HEK293 (cell line): ENCODE measurements at regions not wholly inside any gene's neighbourhood (a gene's known extent, or its start where the extent isn't known, plus 50 kb on each side); places are given as distances from the start of the nearest gene placed in this dataset.

Source experiments
- CTCF ChIP-seq: fragments of 450-650 bp; formaldehyde crosslinking; IDR thresholded peaks from 2 replicates; pipeline ENCODE4 v1.5.1; 2016; ENCODE audit warnings: missing biosample characterization, missing genetic modification characterization
- KLF1 ChIP-seq: fragments of 450-650 bp; formaldehyde crosslinking; IDR thresholded peaks from 2 replicates; pipeline ENCODE4 v1.5.1; 2016; ENCODE audit warnings: missing biosample characterization, missing genetic modification characterization
- RBAK ChIP-seq: fragments of 450-650 bp; formaldehyde crosslinking; IDR thresholded peaks from 2 replicates; pipeline ENCODE4 v1.5.1; 2016; ENCODE audit warnings: missing biosample characterization, missing genetic modification characterization
- SALL2 ChIP-seq: fragments of 450-650 bp; formaldehyde crosslinking; IDR thresholded peaks from 2 replicates; pipeline ENCODE4 v1.5.0; 2017; ENCODE audit warnings: missing biosample characterization, mild to moderate bottlenecking, missing genetic modification characterization, borderline replicate concordance
- ZNF16 ChIP-seq: fragments of 450-650 bp; formaldehyde crosslinking; IDR thresholded peaks from 2 replicates; pipeline ENCODE4 v1.5.1; 2016; ENCODE audit warnings: low read depth, missing biosample characterization, missing genetic modification characterization
- ZNF350 ChIP-seq: fragments of 450-650 bp; formaldehyde crosslinking; IDR thresholded peaks from 2 replicates; pipeline ENCODE4 v1.5.0; 2017; ENCODE audit warnings: missing biosample characterization, mild to moderate bottlenecking, missing genetic modification characterization
- ZNF585B ChIP-seq: fragments of 450-650 bp; formaldehyde crosslinking; IDR thresholded peaks from 2 replicates; pipeline ENCODE4 v1.5.1; 2016; ENCODE audit warnings: missing biosample characterization, missing genetic modification characterization
- ZNF776 ChIP-seq: fragments of 450-650 bp; formaldehyde crosslinking; IDR thresholded peaks from 2 replicates; pipeline ENCODE4 v1.5.0; 2017; ENCODE audit warnings: missing biosample characterization, missing genetic modification characterization, borderline replicate concordance
- ZNF830 ChIP-seq: fragments of 450-650 bp; IDR thresholded peaks from 2 replicates; pipeline ENCODE4 v1.5.0; 2018; ENCODE audit warnings: missing biosample characterization, missing genetic modification characterization, low read depth, mild to moderate bottlenecking, moderate library complexity
- ZNF837 ChIP-seq: fragments of 450-650 bp; formaldehyde crosslinking; IDR thresholded peaks from 2 replicates; pipeline ENCODE4 v1.5.1; 2016; ENCODE audit warnings: missing biosample characterization, missing genetic modification characterization
- ZSCAN30 ChIP-seq: fragments of 450-650 bp; IDR thresholded peaks from 2 replicates; pipeline ENCODE4 v1.5.1; 2018; ENCODE audit warnings: missing biosample characterization, mild to moderate bottlenecking, missing genetic modification characterization, moderate library complexity
- TF ChIP-seq, protein P1 (sequence below): fragments of 450-650 bp; formaldehyde crosslinking; IDR thresholded peaks from 2 replicates; pipeline ENCODE4 v1.5.1; 2017; ENCODE audit warnings: missing biosample characterization, missing genetic modification characterization
- TF ChIP-seq, protein P2 (sequence below): fragments of 450-650 bp; formaldehyde crosslinking; IDR thresholded peaks from 2 replicates; pipeline ENCODE4 v1.5.1; 2016; ENCODE audit warnings: missing biosample characterization, missing genetic modification characterization

DNA sequence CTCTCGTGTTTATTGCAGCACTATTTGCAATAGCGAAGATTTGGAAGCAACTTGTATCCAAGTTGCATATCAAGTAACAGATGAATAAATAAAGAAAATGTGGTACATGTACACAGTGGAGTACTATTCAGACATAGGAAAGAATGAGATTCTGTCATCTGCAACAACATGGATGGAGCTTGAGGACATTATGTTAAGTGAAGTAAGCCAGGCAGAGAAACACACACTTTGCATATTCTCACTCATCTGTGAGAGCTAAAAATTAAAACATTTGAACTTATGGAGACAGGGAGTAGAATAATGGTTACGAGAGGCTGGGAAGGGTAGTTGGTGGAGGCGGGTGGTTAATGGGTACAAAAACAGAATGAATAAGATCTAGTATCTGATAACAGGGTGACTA lies 56.3 kb downstream of the COX7C start:
- TF ChIP-seq CTCF (tag by site-specific recombination) (no peak), ZNF16 (tag by site-specific recombination) (no peak), RBAK (tag by site-specific recombination) (no peak), ZNF350 (tag by site-specific recombination) (no peak), SALL2 (tag by site-specific recombination) (no peak), ZNF585B (no peak), ZNF837 (tag by site-specific recombination) (no peak), ZNF830 (no peak), KLF1 (tag by site-specific recombination) (no peak), ZSCAN30 (tag by site-specific recombination) (no peak), ZNF776 (tag by site-specific recombination) (no peak)
- TF ChIP-seq, protein P1, sequence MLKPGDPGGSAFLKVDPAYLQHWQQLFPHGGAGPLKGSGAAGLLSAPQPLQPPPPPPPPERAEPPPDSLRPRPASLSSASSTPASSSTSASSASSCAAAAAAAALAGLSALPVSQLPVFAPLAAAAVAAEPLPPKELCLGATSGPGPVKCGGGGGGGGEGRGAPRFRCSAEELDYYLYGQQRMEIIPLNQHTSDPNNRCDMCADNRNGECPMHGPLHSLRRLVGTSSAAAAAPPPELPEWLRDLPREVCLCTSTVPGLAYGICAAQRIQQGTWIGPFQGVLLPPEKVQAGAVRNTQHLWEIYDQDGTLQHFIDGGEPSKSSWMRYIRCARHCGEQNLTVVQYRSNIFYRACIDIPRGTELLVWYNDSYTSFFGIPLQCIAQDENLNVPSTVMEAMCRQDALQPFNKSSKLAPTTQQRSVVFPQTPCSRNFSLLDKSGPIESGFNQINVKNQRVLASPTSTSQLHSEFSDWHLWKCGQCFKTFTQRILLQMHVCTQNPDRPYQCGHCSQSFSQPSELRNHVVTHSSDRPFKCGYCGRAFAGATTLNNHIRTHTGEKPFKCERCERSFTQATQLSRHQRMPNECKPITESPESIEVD = no peak
- TF ChIP-seq, protein P2, sequence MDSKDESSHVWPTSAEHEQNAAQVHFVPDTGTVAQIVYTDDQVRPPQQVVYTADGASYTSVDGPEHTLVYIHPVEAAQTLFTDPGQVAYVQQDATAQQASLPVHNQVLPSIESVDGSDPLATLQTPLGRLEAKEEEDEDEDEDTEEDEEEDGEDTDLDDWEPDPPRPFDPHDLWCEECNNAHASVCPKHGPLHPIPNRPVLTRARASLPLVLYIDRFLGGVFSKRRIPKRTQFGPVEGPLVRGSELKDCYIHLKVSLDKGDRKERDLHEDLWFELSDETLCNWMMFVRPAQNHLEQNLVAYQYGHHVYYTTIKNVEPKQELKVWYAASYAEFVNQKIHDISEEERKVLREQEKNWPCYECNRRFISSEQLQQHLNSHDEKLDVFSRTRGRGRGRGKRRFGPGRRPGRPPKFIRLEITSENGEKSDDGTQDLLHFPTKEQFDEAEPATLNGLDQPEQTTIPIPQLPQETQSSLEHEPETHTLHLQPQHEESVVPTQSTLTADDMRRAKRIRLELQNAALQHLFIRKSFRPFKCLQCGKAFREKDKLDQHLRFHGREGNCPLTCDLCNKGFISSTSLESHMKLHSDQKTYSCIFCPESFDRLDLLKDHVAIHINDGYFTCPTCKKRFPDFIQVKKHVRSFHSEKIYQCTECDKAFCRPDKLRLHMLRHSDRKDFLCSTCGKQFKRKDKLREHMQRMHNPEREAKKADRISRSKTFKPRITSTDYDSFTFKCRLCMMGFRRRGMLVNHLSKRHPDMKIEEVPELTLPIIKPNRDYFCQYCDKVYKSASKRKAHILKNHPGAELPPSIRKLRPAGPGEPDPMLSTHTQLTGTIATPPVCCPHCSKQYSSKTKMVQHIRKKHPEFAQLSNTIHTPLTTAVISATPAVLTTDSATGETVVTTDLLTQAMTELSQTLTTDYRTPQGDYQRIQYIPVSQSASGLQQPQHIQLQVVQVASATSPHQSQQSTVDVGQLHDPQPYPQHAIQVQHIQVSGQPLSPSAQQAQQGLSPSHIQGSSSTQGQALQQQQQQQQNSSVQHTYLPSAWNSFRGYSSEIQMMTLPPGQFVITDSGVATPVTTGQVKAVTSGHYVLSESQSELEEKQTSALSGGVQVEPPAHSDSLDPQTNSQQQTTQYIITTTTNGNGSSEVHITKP (tag by site-specific recombination) = no peak
